SK-N-SH treated with all-trans-retinoic acid at 6 μM for 48 hours (cell line): ENCODE measurements at regions not wholly inside any gene's neighbourhood (a gene's known extent, or its start where the extent isn't known, plus 50 kb on each side); places are given as distances from the start of the nearest gene placed in this dataset.

Experiments used
- ATAC-seq: fragments of 200-7000 bp; cut with Tn5 transposase; 3 replicates; pipeline ENCODE4 v1.9.1; 2020; ENCODE audit warnings: mild to moderate bottlenecking, moderate library complexity
- ARNTL ChIP-seq: fragments of 450-650 bp; formaldehyde crosslinking; IDR thresholded peaks from 2 replicates; pipeline ENCODE4 v1.5.0; 2020; ENCODE audit warnings: low read depth, mild to moderate bottlenecking, moderate library complexity, borderline replicate concordance
- BACH2 ChIP-seq: fragments of 250-450 bp; sonication (Bioruptor Pico); IDR thresholded peaks from 2 replicates; pipeline ENCODE4 v1.9.0; 2021; ENCODE audit warnings: mild to moderate bottlenecking, borderline replicate concordance
- CREB5 ChIP-seq: fragments of 250-450 bp; sonication (Bioruptor Pico); IDR thresholded peaks from 2 replicates; pipeline ENCODE4 v1.5.1; 2020; ENCODE audit warnings: low read depth, mild to moderate bottlenecking, moderate library complexity
- CSDC2 ChIP-seq: fragments of 250-450 bp; sonication (Bioruptor Pico); IDR thresholded peaks from 2 replicates; pipeline ENCODE4 v1.5.0; 2020; ENCODE audit warnings: mild to moderate bottlenecking, moderate library complexity
- ESRRG ChIP-seq: fragments of 250-450 bp; sonication (Bioruptor Pico); IDR thresholded peaks from 2 replicates; pipeline ENCODE4 v1.6.1; 2021; ENCODE audit warnings: mild to moderate bottlenecking
- GLIS3 ChIP-seq: fragments of 250-450 bp; sonication (Bioruptor Pico); IDR thresholded peaks from 2 replicates; pipeline ENCODE4 v1.5.0; 2020; ENCODE audit warnings: mild to moderate bottlenecking, moderate library complexity
- ISL1 ChIP-seq: fragments of 250-450 bp; sonication (Bioruptor Pico); IDR thresholded peaks from 2 replicates; pipeline ENCODE4 v2.1.2; 2022; ENCODE audit warnings: mild to moderate bottlenecking, moderate library complexity
- OSR1 ChIP-seq: fragments of 250-450 bp; sonication (Bioruptor Pico); IDR thresholded peaks from 2 replicates; pipeline ENCODE4 v1.8.0; 2022; ENCODE audit warnings: moderate library complexity, mild to moderate bottlenecking, inconsistent platforms
- PATZ1 ChIP-seq: fragments of 250-450 bp; sonication (Bioruptor Pico); IDR thresholded peaks from 2 replicates; pipeline ENCODE4 v1.8.0; 2020; ENCODE audit warnings: mild to moderate bottlenecking, moderate library complexity, borderline replicate concordance
- POU6F1 ChIP-seq: fragments of 250-450 bp; sonication (Bioruptor Pico); IDR thresholded peaks from 2 replicates; pipeline ENCODE4 v1.8.0; 2021; ENCODE audit warnings: low read depth, mild to moderate bottlenecking, moderate library complexity, borderline replicate concordance
- PPARA ChIP-seq: fragments of 250-450 bp; sonication (Bioruptor Pico); IDR thresholded peaks from 2 replicates; pipeline ENCODE4 v1.5.0; 2020; ENCODE audit warnings: mild to moderate bottlenecking, borderline replicate concordance
- RARB ChIP-seq: fragments of 250-450 bp; sonication (Bioruptor Pico); IDR thresholded peaks from 2 replicates; pipeline ENCODE4 v1.8.0; 2021; ENCODE audit warnings: mild to moderate bottlenecking, moderate library complexity
- SNAI2 ChIP-seq: fragments of 250-450 bp; sonication (Bioruptor Pico); IDR thresholded peaks from 2 replicates; pipeline ENCODE4 v1.5.0; 2020; ENCODE audit warnings: mild to moderate bottlenecking, moderate library complexity
- TCF4 ChIP-seq: fragments of 250-450 bp; sonication (Bioruptor Pico); IDR thresholded peaks from 2 replicates; pipeline ENCODE4 v1.8.0; 2021; ENCODE audit warnings: mild to moderate bottlenecking, moderate library complexity, borderline replicate concordance
- TOX ChIP-seq: fragments of 250-450 bp; sonication (Bioruptor Pico); IDR thresholded peaks from 2 replicates; pipeline ENCODE4 v1.8.0; 2021; ENCODE audit warnings: mild to moderate bottlenecking, moderate library complexity, borderline replicate concordance
- TSHZ2 ChIP-seq: fragments of 250-450 bp; sonication (Bioruptor Pico); IDR thresholded peaks from 2 replicates; pipeline ENCODE4 v1.5.0; 2020; ENCODE audit warnings: mild to moderate bottlenecking, moderate library complexity
- ZC3H10 ChIP-seq: fragments of 250-450 bp; sonication (Bioruptor Pico); IDR thresholded peaks from 2 replicates; pipeline ENCODE4 v1.5.1; 2021; ENCODE audit warnings: mild to moderate bottlenecking, moderate library complexity
- ZFP3 ChIP-seq: fragments of 250-450 bp; sonication (Bioruptor Pico); IDR thresholded peaks from 2 replicates; pipeline ENCODE4 v1.5.0; 2020; ENCODE audit warnings: mild to moderate bottlenecking, moderate library complexity
- ZFP30 ChIP-seq: fragments of 450-650 bp; formaldehyde crosslinking; IDR thresholded peaks from 2 replicates; pipeline ENCODE4 v1.5.0; 2022; ENCODE audit warnings: mild to moderate bottlenecking, moderate library complexity
- ZNF565 ChIP-seq: fragments of 450-650 bp; formaldehyde crosslinking; conservative IDR thresholded peaks from 2 replicates; pipeline ENCODE4 v1.5.0; 2020; ENCODE audit warnings: low read depth, mild to moderate bottlenecking, moderate library complexity
- ZNF70 ChIP-seq: fragments of 450-650 bp; formaldehyde crosslinking; IDR thresholded peaks from 2 replicates; pipeline ENCODE4 v1.5.0; 2020; ENCODE audit warnings: mild to moderate bottlenecking, moderate library complexity
- ZNF8 ChIP-seq: fragments of 450-650 bp; formaldehyde crosslinking; IDR thresholded peaks from 2 replicates; pipeline ENCODE4 v1.5.0; 2020; ENCODE audit warnings: mild to moderate bottlenecking, moderate library complexity

- ATAC-seq, result no peak
- TF ChIP-seq TCF4 (CRISPR knock-in tag), result no peak
- no peak for TF ChIP-seq CREB5 (CRISPR knock-in tag)
- no peak for TF ChIP-seq POU6F1 (CRISPR knock-in tag)
- TF ChIP-seq ZNF8, result no peak
- no peak for TF ChIP-seq ZNF70
- no peak for TF ChIP-seq GLIS3 (CRISPR knock-in tag)
- TF ChIP-seq RARB (CRISPR knock-in tag), result no peak
- TF ChIP-seq ISL1 (CRISPR knock-in tag), result no peak
- TF ChIP-seq TSHZ2 (CRISPR knock-in tag), result no peak
- TF ChIP-seq ZC3H10 (CRISPR knock-in tag), result no peak
- TF ChIP-seq ZFP3 (CRISPR knock-in tag), result no peak
- TF ChIP-seq SNAI2 (CRISPR knock-in tag), result no peak
- TF ChIP-seq ZFP30, result no peak
- TF ChIP-seq BACH2 (CRISPR knock-in tag), result no peak
- no peak for TF ChIP-seq ARNTL (CRISPR knock-in tag)
- TF ChIP-seq PATZ1 (CRISPR knock-in tag), result no peak
- no peak for TF ChIP-seq CSDC2 (CRISPR knock-in tag)
- TF ChIP-seq ESRRG (CRISPR knock-in tag), result no peak
Measured at GRCh38 chr1:18536915-18537314, 56.2 kb downstream of the KLHDC7A start.

GRCh38 chr1:18537386-18538306, 56.9 kb downstream of the KLHDC7A start:
- TF ChIP-seq OSR1 (CRISPR knock-in tag), result no peak
- TF ChIP-seq ZC3H10 (CRISPR knock-in tag), result no peak
- no peak for TF ChIP-seq ZFP3 (CRISPR knock-in tag)
- no peak for TF ChIP-seq ZNF70
- TF ChIP-seq GLIS3 (CRISPR knock-in tag), result no peak
- no peak for TF ChIP-seq POU6F1 (CRISPR knock-in tag)
- TF ChIP-seq PPARA, result no peak
- no peak for TF ChIP-seq TOX (CRISPR knock-in tag)
- TF ChIP-seq SNAI2 (CRISPR knock-in tag), result no peak
- no peak for TF ChIP-seq ZNF565 (CRISPR knock-in tag)
- no peak for TF ChIP-seq ZNF8
- no peak for ATAC-seq
